ENCODE measurements at regions not wholly inside any gene's neighbourhood (a gene's known extent, or its start where the extent isn't known, plus 50 kb on each side); places are given as distances from the start of the nearest gene placed in this dataset.

- no peak for TF ChIP-seq EZH2 (IDR thresholded peaks at IDR 0.05; ENCODE audit: borderline replicate concordance, low read length)
- TF ChIP-seq CTCF (conservative IDR thresholded peaks at IDR 0.05 in 1 of 2, IDR thresholded peaks at IDR 0.05 in 1 of 2; ENCODE audit: extremely low read depth in 1 of 2, insufficient read depth in 1 of 2, low read depth in 1 of 2, low read length in 2 of 2) = no peak
Observed at GRCh38 chr3:145671121-145671520, 489.9 kb downstream of the PLOD2 start.
